ENCODE measurements at regions not wholly inside any gene's neighbourhood (a gene's known extent, or its start where the extent isn't known, plus 50 kb on each side); places are given as distances from the start of the nearest gene placed in this dataset.
"Not testable (repeated sequence)": the region's sequence is repeated elsewhere in the genome, so short reads cannot be mapped to it uniquely, and the experiment has no call there.

- TF ChIP-seq CTCF, POLR2A (IDR thresholded peaks at IDR 0.05): not testable (repeated sequence)
Observed at GRCh38 chr12:34431509-34431908, 409.2 kb downstream of the ALG10 start.
